Lower leg skin (tissue), 4 donors: ENCODE measurements at regions not wholly inside any gene's neighbourhood (a gene's known extent, or its start where the extent isn't known, plus 50 kb on each side); places are given as distances from the start of the nearest gene placed in this dataset.

ENCODE experiments used
- DNase-seq, 2 donors: peaks; one replicate each; pipeline ENCODE4 v3.0.0-alpha.2; 2019; ENCODE audit warnings: low spot score in 2 of 2
- H3K4me3 ChIP-seq: fragments of 200-600 bp; sonication (generic); 2 replicates; pipeline ENCODE4 v1.5.1; 2017; ENCODE audit warnings: mild to moderate bottlenecking, low read depth; ENCODE audit not compliant: poor library complexity, severe bottlenecking
- CTCF ChIP-seq, 3 donors: fragments of 450-650 bp; IDR thresholded peaks; one replicate each; pipeline ENCODE4 v1.5.1; 2016; ENCODE audit warnings: antibody characterized with exemption in 3 of 3, mild to moderate bottlenecking in 3 of 3, moderate library complexity in 2 of 3
- POLR2A ChIP-seq, 2 donors: fragments of 450-650 bp; IDR thresholded peaks; one replicate each; pipeline ENCODE4 v1.6.1; 2016 to 2017; ENCODE audit warnings: antibody characterized with exemption in 2 of 2, mild to moderate bottlenecking in 1 of 2, moderate library complexity in 1 of 2
- WGBS, 2 donors: methylation state at CpG; one replicate each; pipeline ENCODE4 v1.1.5; 2018; 5-methylcytosine and 5-hydroxymethylcytosine counted together
- intact Hi-C: fragments of 100-400 bp; cut with DNase I; formaldehyde crosslinking; loops from one replicate; pipeline ENCODE4 v1.15.0; 2023; ENCODE audit warnings: low total_unique reads

GRCh38 chr15:81469154-81469553, 95.1 kb upstream of the TMC3 start:
- no peak overlapping the region for H3K4me3 ChIP-seq
- WGBS, 2 donors: 46 to 48% methylated on average over 5 of the region's 5 CpGs
- no peak for DNase-seq
- intact Hi-C loops: no loop called here
- TF ChIP-seq CTCF (IDR thresholded peaks at IDR 0.05): no peak
- TF ChIP-seq POLR2A (IDR thresholded peaks at IDR 0.05): no peak

- intact Hi-C loops: no loop called here
- no peak for DNase-seq
- TF ChIP-seq POLR2A (IDR thresholded peaks at IDR 0.05) (no peak), CTCF (IDR thresholded peaks at IDR 0.05) (no peak)
- WGBS, 2 donors: 60 to 91% methylated on average over 3 of the region's 3 CpGs
- H3K4me3 ChIP-seq: no peak overlapping the region
These were observed 92.7 kb upstream of the TMC3 start for GRCh38 chr15:81466741-81467140.

- intact Hi-C loops: no loop called here
- 53 to 61% methylated on average over 1 of the region's 1 CpG for WGBS, 2 donors
- H3K4me3 ChIP-seq: no peak overlapping the region
- no peak for TF ChIP-seq POLR2A (IDR thresholded peaks at IDR 0.05)
- DNase-seq: no peak
These were observed 80.0 kb upstream of the TMC3 start for GRCh38 chr15:81454024-81454423.

- intact Hi-C loops: no loop called here
- 91 to 100% methylated on average over 1 of the region's 1 CpG for WGBS, 2 donors
These were observed 76.7 kb upstream of the TMC3 start for GRCh38 chr15:81450721-81451120.

GRCh38 chr15:81449836-81450474, 75.9 kb upstream of the TMC3 start:
- intact Hi-C loops: no loop called here
- DNase-seq: no peak
- WGBS, 2 donors: 70 to 72% methylated on average over 2 of the region's 2 CpGs
- TF ChIP-seq CTCF (IDR thresholded peaks at IDR 0.05): no peak
- no peak for TF ChIP-seq POLR2A (IDR thresholded peaks at IDR 0.05)
- H3K4me3 ChIP-seq: no peak overlapping the region

More at GRCh38 chr15:81450721-81451120, 76.7 kb upstream of the TMC3 start:
- H3K4me3 ChIP-seq: no peak overlapping the region
- TF ChIP-seq POLR2A (IDR thresholded peaks at IDR 0.05) (no peak), CTCF (IDR thresholded peaks at IDR 0.05) (no peak)
- no peak for DNase-seq

- no peak for DNase-seq
- 69 to 71% methylated on average over 5 of the region's 5 CpGs for WGBS, 2 donors
- TF ChIP-seq CTCF (IDR thresholded peaks at IDR 0.05) (no peak), POLR2A (IDR thresholded peaks at IDR 0.05) (no peak)
- intact Hi-C loops: no loop called here
- H3K4me3 ChIP-seq: no peak overlapping the region
These were observed 69.2 kb upstream of the TMC3 start for GRCh38 chr15:81443040-81443820.
